GM12878 (cell line): ENCODE measurements at regions not wholly inside any gene's neighbourhood (a gene's known extent, or its start where the extent isn't known, plus 50 kb on each side); places are given as distances from the start of the nearest gene placed in this dataset.
A peak's percentile ranks its signal among the peaks of the same experiment; 100 is the strongest.

Experiments
- ATAC-seq: fragments of 200-7000 bp; cut with Tn5 transposase; 3 replicates; pipeline ENCODE4 v1.9.1; 2020; ENCODE audit warnings: mild to moderate bottlenecking, moderate library complexity
- BruUV-seq: library from RNA; stranded (reverse); fragments of 400-500 nt; replicated peaks from 2 replicates; lab custom pipeline; 2021; lab: Mats Ljungman, UMichigan
- CTCF ChIA-PET: fragments of 300-600 bp; sonication (Branson Sonifier 250); formaldehyde crosslinking; extraction: SDS; loops from one replicate; lab custom pipeline; 2021; ENCODE audit warnings: inconsistent platforms; lab: Yijun Ruan, JAX
- POLR2A ChIA-PET: fragments of 350-600 bp; formaldehyde crosslinking; extraction: SDS; loops from one replicate; lab custom pipeline; 2021; ENCODE audit warnings: inconsistent platforms; lab: Charles Lee
- RAD21 ChIA-PET: fragments of 300-600 bp; sonication (Branson Sonifier 250); formaldehyde crosslinking; loops from one replicate; lab custom pipeline; 2023; ENCODE audit warnings: antibody characterized with exemption; ENCODE audit not compliant: unreplicated experiment; lab: Charles Lee
- SMC1A ChIA-PET: fragments of 300-600 bp; sonication (Branson Sonifier 250); formaldehyde crosslinking; loops from one replicate; lab custom pipeline; 2023; ENCODE audit not compliant: unreplicated experiment, uncharacterized antibody; lab: Charles Lee
- DNase-seq: peaks from one replicate; pipeline ENCODE4 v3.0.0-alpha.2; 2011; ENCODE audit warnings: low read depth, low spot score
- FAIRE-seq: peaks from 3 replicates; lab custom pipeline; 2011; peaks lifted over from hg19 to GRCh38; lab: Jason Lieb, UNC
- H2AFZ ChIP-seq: 2 replicates; pipeline ENCODE4 v1.6.0; 2011; ENCODE audit warnings: low read depth, low read length, control low read depth; ENCODE audit not compliant: control insufficient read depth
- H3K27ac ChIP-seq: 2 replicates; pipeline ENCODE4 v1.5.1; 2011; ENCODE audit warnings: control low read depth; ENCODE audit not compliant: control insufficient read depth, insufficient read depth
- H3K27me3 ChIP-seq, 2 experiments: replicated peaks in 1 of 2; 2 replicates each; pipeline versions ENCODE4 v1.6.0 to v1.6.1; 2011; ENCODE audit warnings: low read length in 1 of 2; ENCODE audit not compliant: control insufficient read depth in 2 of 2, insufficient read depth in 2 of 2
- H3K36me3 ChIP-seq, 2 experiments: 2 replicates each; pipeline ENCODE4 v1.5.1; 2011; ENCODE audit warnings: low read length in 1 of 2; ENCODE audit not compliant: control insufficient read depth in 2 of 2, insufficient read depth in 2 of 2
- H3K4me1 ChIP-seq: 2 replicates; pipeline ENCODE4 v1.6.1; 2011; ENCODE audit warnings: mild to moderate bottlenecking, low read length, moderate library complexity, mixed read lengths; ENCODE audit not compliant: control insufficient read depth, insufficient read depth
- H3K4me2 ChIP-seq: 2 replicates; pipeline ENCODE4 v1.6.0; 2011; ENCODE audit warnings: control low read depth; ENCODE audit not compliant: control insufficient read depth, insufficient read depth
- H3K4me3 ChIP-seq: fragments of 200-600 bp; sonication (generic); 2 replicates; pipeline ENCODE4 v1.5.1; 2016
- H3K79me2 ChIP-seq: 2 replicates; pipeline ENCODE4 v1.6.0; 2011; ENCODE audit warnings: low read length; ENCODE audit not compliant: control insufficient read depth, insufficient read depth
- H3K9ac ChIP-seq: 2 replicates; pipeline ENCODE4 v1.8.0; 2011; ENCODE audit warnings: low read length, control low read depth, mixed read lengths; ENCODE audit not compliant: control insufficient read depth, insufficient read depth
- H3K9me3 ChIP-seq: replicated peaks from 3 replicates; pipeline ENCODE4 v1.5.1; 2011; ENCODE audit warnings: mild to moderate bottlenecking, low read length; ENCODE audit not compliant: control insufficient read depth, insufficient read depth
- H4K20me1 ChIP-seq: 2 replicates; pipeline ENCODE4 v1.6.0; 2011; ENCODE audit not compliant: control insufficient read depth, insufficient read depth
- BACH1 ChIP-seq: fragments of 450-650 bp; IDR thresholded peaks from 2 replicates; pipeline ENCODE4 v1.6.1; 2017; ENCODE audit warnings: mild to moderate bottlenecking, borderline replicate concordance
- HDGF ChIP-seq: fragments of 450-650 bp; IDR thresholded peaks from 2 replicates; pipeline ENCODE4 v1.6.1; 2016; ENCODE audit warnings: antibody characterized with exemption
- IRF5 ChIP-seq: fragments of 450-650 bp; IDR thresholded peaks from 2 replicates; pipeline ENCODE4 v1.6.1; 2017; ENCODE audit warnings: borderline replicate concordance
- NFYA ChIP-seq: IDR thresholded peaks from 2 replicates; pipeline ENCODE4 v1.6.1; 2011; ENCODE audit warnings: low read depth, mild to moderate bottlenecking, low read length, improper control_type of control experiment, borderline replicate concordance
- NRF1 ChIP-seq: conservative IDR thresholded peaks from 2 replicates; pipeline ENCODE4 v1.6.1; 2011; ENCODE audit warnings: mild to moderate bottlenecking, low read depth, low read length, improper control_type of control experiment
- POLR2AphosphoS5 ChIP-seq: IDR thresholded peaks from 2 replicates; pipeline ENCODE4 v1.6.1; 2011; ENCODE audit warnings: mild to moderate bottlenecking, low read length, inconsistent platforms
- POU2F2 ChIP-seq: IDR thresholded peaks from 3 replicates; pipeline ENCODE4 v1.6.1; 2011; ENCODE audit warnings: low read depth, mild to moderate bottlenecking, low read length, borderline replicate concordance
- RAD21 ChIP-seq: IDR thresholded peaks from 2 replicates; pipeline ENCODE4 v1.6.1; 2011; ENCODE audit warnings: mild to moderate bottlenecking, low read depth, low read length, moderate library complexity; ENCODE audit not compliant: insufficient read depth
- RB1 ChIP-seq: fragments of 450-650 bp; formaldehyde crosslinking; IDR thresholded peaks from 2 replicates; pipeline ENCODE4 v1.6.1; 2017; ENCODE audit warnings: mild to moderate bottlenecking, borderline replicate concordance
- SREBF1 ChIP-seq: IDR thresholded peaks from 2 replicates; pipeline ENCODE4 v1.6.1; 2012; ENCODE audit warnings: mild to moderate bottlenecking, low read length
- ZBED1 ChIP-seq: IDR thresholded peaks from 2 replicates; pipeline ENCODE4 v1.6.1; 2016; ENCODE audit warnings: borderline replicate concordance
- WGBS: methylation state at CpG from one replicate; pipeline ENCODE4 v1.1.6; 2016; ENCODE audit warnings: low lambda C conversion rate; ENCODE audit not compliant: insufficient replicate concordance, insufficient coverage; ENCODE audit errors: missing lambda C conversion rate; 5-methylcytosine and 5-hydroxymethylcytosine counted together
- in situ Hi-C: fragments of 300-500 bp; cut with MboI; formaldehyde crosslinking; loops from 9 replicates; pipeline ENCODE4 v1.14.3; 2018; ENCODE audit warnings: mixed read lengths
- intact Hi-C: fragments of 100-400 bp; cut with micrococcal nuclease; formaldehyde crosslinking; loops from one replicate; pipeline ENCODE4 v1.14.2; 2022; ENCODE audit not compliant: unreplicated experiment
- TF ChIP-seq, protein P1 (sequence below): IDR thresholded peaks from 2 replicates; pipeline ENCODE4 v1.6.1; 2011; ENCODE audit warnings: mild to moderate bottlenecking, low read depth, low read length, moderate library complexity; ENCODE audit not compliant: insufficient replicate concordance
- TF ChIP-seq, protein P2 (sequence below): fragments of 450-650 bp; conservative IDR thresholded peaks from 2 replicates; pipeline ENCODE4 v1.6.1; 2017; ENCODE audit warnings: mild to moderate bottlenecking, moderate library complexity

GRCh38 chr6:164097551-164098398 lies 683.3 kb downstream of the QKI start:
- in situ Hi-C loops, result no loop called here
- H3K36me3 ChIP-seq, result no peaks in the 10 kb centered on the region
- no peaks in the 10 kb centered on the region for H3K79me2 ChIP-seq
- WGBS, result 11% methylated on average over 11 of the region's 11 CpGs
- no peaks in the 10 kb centered on the region; a peak in 1 of 4 replicates for H3K27me3 ChIP-seq
- no peaks in the 10 kb centered on the region; the same call in 2 of the 3 replicates for H3K9me3 ChIP-seq
- no peak overlapping the region for H3K4me3 ChIP-seq
- no peak for DNase-seq
- ATAC-seq, result no peak
- CTCF ChIA-PET, result interaction anchor here (1.5 kb wide), 1 partner anchor 13 kb away, joined by 3 read pairs; no protein-coding TSS in a partner anchor
- H4K20me1 ChIP-seq, result no peaks in the 10 kb centered on the region
- no peak overlapping the region for H3K9ac ChIP-seq
- BruUV-seq, result no TSS peak
- TF ChIP-seq IRF5 (no peak), RAD21 (peak; percentile 19; the same call in 1 of the 2 replicates)
- no peak overlapping the region for H3K27ac ChIP-seq
- intact Hi-C loops, result no loop called here
- POLR2A ChIA-PET, result no interaction called here
- SMC1A ChIA-PET, result no interaction called here
- no peak overlapping the region for H3K4me2 ChIP-seq
- no peak overlapping the region for H2AFZ ChIP-seq
- RAD21 ChIA-PET, result no interaction called here
- H3K4me1 ChIP-seq, result no peaks in the 10 kb centered on the region
- no peak for FAIRE-seq

- Histone ChIP-seq H3K9me3 (no peaks in the 10 kb centered on the region; the same call in 2 of the 3 replicates), H3K27me3 (no peaks in the 10 kb centered on the region; a peak in 1 of 4 replicates), H3K4me3 (no peak overlapping the region), H3K27ac (no peak overlapping the region), H4K20me1 (no peaks in the 10 kb centered on the region), H3K4me1 (no peaks in the 10 kb centered on the region), H2AFZ (no peak overlapping the region), H3K9ac (no peak overlapping the region), H3K36me3 (no peaks in the 10 kb centered on the region), H3K79me2 (no peaks in the 10 kb centered on the region), H3K4me2 (no peak overlapping the region)
- RAD21 ChIA-PET, result no interaction called here
- no peak for FAIRE-seq
- no peak for ATAC-seq
- WGBS, result 16% methylated on average over 4 of the region's 4 CpGs
- DNase-seq, result no peak
- SMC1A ChIA-PET, result no interaction called here
- in situ Hi-C loops (no loop called here), intact Hi-C loops (no loop called here)
- BruUV-seq, result no TSS peak
- POLR2A ChIA-PET, result no interaction called here
- CTCF ChIA-PET, result no interaction called here
- TF ChIP-seq SREBF1 (no peak), NFYA (no peak), POU2F2 (no peak), POLR2AphosphoS5 (no peak), NRF1 (no peak), BACH1 (no peak), RB1 (no peak), HDGF (no peak), ZBED1 (no peak)
- TF ChIP-seq, protein P1, sequence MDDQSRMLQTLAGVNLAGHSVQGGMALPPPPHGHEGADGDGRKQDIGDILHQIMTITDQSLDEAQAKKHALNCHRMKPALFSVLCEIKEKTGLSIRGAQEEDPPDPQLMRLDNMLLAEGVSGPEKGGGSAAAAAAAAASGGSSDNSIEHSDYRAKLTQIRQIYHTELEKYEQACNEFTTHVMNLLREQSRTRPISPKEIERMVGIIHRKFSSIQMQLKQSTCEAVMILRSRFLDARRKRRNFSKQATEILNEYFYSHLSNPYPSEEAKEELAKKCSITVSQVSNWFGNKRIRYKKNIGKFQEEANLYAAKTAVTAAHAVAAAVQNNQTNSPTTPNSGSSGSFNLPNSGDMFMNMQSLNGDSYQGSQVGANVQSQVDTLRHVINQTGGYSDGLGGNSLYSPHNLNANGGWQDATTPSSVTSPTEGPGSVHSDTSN, result no peak
- TF ChIP-seq, protein P2, sequence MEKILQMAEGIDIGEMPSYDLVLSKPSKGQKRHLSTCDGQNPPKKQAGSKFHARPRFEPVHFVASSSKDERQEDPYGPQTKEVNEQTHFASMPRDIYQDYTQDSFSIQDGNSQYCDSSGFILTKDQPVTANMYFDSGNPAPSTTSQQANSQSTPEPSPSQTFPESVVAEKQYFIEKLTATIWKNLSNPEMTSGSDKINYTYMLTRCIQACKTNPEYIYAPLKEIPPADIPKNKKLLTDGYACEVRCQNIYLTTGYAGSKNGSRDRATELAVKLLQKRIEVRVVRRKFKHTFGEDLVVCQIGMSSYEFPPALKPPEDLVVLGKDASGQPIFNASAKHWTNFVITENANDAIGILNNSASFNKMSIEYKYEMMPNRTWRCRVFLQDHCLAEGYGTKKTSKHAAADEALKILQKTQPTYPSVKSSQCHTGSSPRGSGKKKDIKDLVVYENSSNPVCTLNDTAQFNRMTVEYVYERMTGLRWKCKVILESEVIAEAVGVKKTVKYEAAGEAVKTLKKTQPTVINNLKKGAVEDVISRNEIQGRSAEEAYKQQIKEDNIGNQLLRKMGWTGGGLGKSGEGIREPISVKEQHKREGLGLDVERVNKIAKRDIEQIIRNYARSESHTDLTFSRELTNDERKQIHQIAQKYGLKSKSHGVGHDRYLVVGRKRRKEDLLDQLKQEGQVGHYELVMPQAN, result no peak
Observed at GRCh38 chr6:164097056-164097455, 682.5 kb downstream of the QKI start.
